Mesendoderm (in vitro differentiated cells): ENCODE measurements at regions not wholly inside any gene's neighbourhood (a gene's known extent, or its start where the extent isn't known, plus 50 kb on each side); places are given as distances from the start of the nearest gene placed in this dataset.

Experiments used
- DNase-seq: peaks from one replicate; pipeline ENCODE4 v3.0.0; 2013
- H2AK5ac ChIP-seq: 2 replicates; pipeline ENCODE4 v1.6.1; 2013; ENCODE audit warnings: low read length, inconsistent platforms
- H2BK120ac ChIP-seq: 2 replicates; pipeline ENCODE4 v1.6.1; 2013; ENCODE audit warnings: low read depth, mild to moderate bottlenecking, low read length, moderate library complexity, mixed read lengths
- H2BK15ac ChIP-seq: replicated peaks from 2 replicates; pipeline ENCODE4 v1.6.1; 2013; ENCODE audit warnings: low read depth, mild to moderate bottlenecking, moderate library complexity
- H2BK5ac ChIP-seq: 2 replicates; pipeline ENCODE4 v1.6.1; 2013; ENCODE audit warnings: low read length, inconsistent platforms
- H3K18ac ChIP-seq: 2 replicates; pipeline ENCODE4 v1.6.1; 2013; ENCODE audit warnings: mild to moderate bottlenecking, low read length, mixed read lengths
- H3K23ac ChIP-seq: one replicate; pipeline ENCODE4 v1.6.1; 2013; ENCODE audit warnings: low read length
- H3K27ac ChIP-seq: 2 replicates; pipeline ENCODE4 v1.5.1; 2013; ENCODE audit warnings: low read depth, mild to moderate bottlenecking, inconsistent platforms, low read length, moderate library complexity
- H3K27me3 ChIP-seq: 2 replicates; pipeline ENCODE4 v1.6.1; 2013; ENCODE audit warnings: low read length, control low read depth, mild to moderate bottlenecking, inconsistent platforms; ENCODE audit not compliant: insufficient read depth, poor library complexity
- H3K36me3 ChIP-seq: 2 replicates; pipeline ENCODE4 v1.6.1; 2013; ENCODE audit warnings: low read length, inconsistent platforms; ENCODE audit not compliant: control insufficient read depth, insufficient read depth
- H3K4ac ChIP-seq: one replicate; pipeline ENCODE4 v1.6.1; 2013; ENCODE audit warnings: low read depth, mild to moderate bottlenecking, low read length, moderate library complexity
- H3K4me1 ChIP-seq: 2 replicates; pipeline ENCODE4 v1.6.1; 2013; ENCODE audit warnings: low read depth, low read length, inconsistent platforms; ENCODE audit not compliant: control insufficient read depth
- H3K4me2 ChIP-seq: 2 replicates; pipeline ENCODE4 v1.6.1; 2013; ENCODE audit warnings: low read length
- H3K4me3 ChIP-seq: 2 replicates; pipeline ENCODE4 v1.5.1; 2013; ENCODE audit warnings: mild to moderate bottlenecking, low read length
- H3K56ac ChIP-seq: one replicate; pipeline ENCODE4 v1.6.1; 2013; ENCODE audit warnings: low read length
- H3K79me1 ChIP-seq: 2 replicates; pipeline ENCODE4 v1.6.1; 2013; ENCODE audit warnings: low read length, inconsistent platforms
- H3K79me2 ChIP-seq: 2 replicates; pipeline ENCODE4 v1.6.1; 2013; ENCODE audit warnings: mild to moderate bottlenecking, low read length; ENCODE audit not compliant: control insufficient read depth, insufficient read depth
- H3K9ac ChIP-seq: 2 replicates; pipeline ENCODE4 v1.6.1; 2013; ENCODE audit warnings: low read length, inconsistent platforms
- H4K5ac ChIP-seq: one replicate; pipeline ENCODE4 v1.6.1; 2013; ENCODE audit warnings: low read length
- H4K8ac ChIP-seq: one replicate; pipeline ENCODE4 v1.6.1; 2013; ENCODE audit warnings: low read depth, mild to moderate bottlenecking, control low read depth, low read length, moderate library complexity
- WGBS: extraction: QIAGEN DNeasy Blood & Tissue Kit; methylation state at CpG from one replicate; pipeline ENCODE4 v1.1.7; 2013; ENCODE audit warnings: low lambda C conversion rate, missing lambda C conversion rate; ENCODE audit not compliant: insufficient coverage; ENCODE audit errors: extremely low coverage; 5-methylcytosine and 5-hydroxymethylcytosine counted together

GRCh38 chr15:81514725-81515124, 140.7 kb upstream of the TMC3 start:
- H4K8ac ChIP-seq: no peak overlapping the region
- H4K5ac ChIP-seq: no peak overlapping the region
- H3K79me1 ChIP-seq: no peaks in the 10 kb centered on the region
- H2BK15ac ChIP-seq: no peak overlapping the region
- no peak for DNase-seq
- H3K23ac ChIP-seq: no peak overlapping the region
- H2AK5ac ChIP-seq: no peak overlapping the region
- WGBS: no CpG with 5 or more reads among the region's 1 CpG
- no peak overlapping the region for H3K56ac ChIP-seq
- no peaks in the 10 kb centered on the region for H3K27me3 ChIP-seq
- H3K18ac ChIP-seq: no peak overlapping the region
- H3K79me2 ChIP-seq: no peaks in the 10 kb centered on the region
- H3K4me1 ChIP-seq: no peaks in the 10 kb centered on the region
- no peak overlapping the region for H2BK5ac ChIP-seq
- no peak overlapping the region for H3K4ac ChIP-seq
- H3K4me2 ChIP-seq: no peak overlapping the region
- H2BK120ac ChIP-seq: no peak overlapping the region
- H3K36me3 ChIP-seq: no peaks in the 10 kb centered on the region
- no peak overlapping the region for H3K9ac ChIP-seq
- H3K27ac ChIP-seq: no peak overlapping the region
- no peak overlapping the region for H3K4me3 ChIP-seq

GRCh38 chr15:81511138-81511537, 137.1 kb upstream of the TMC3 start:
- Histone ChIP-seq H2AK5ac (no peak overlapping the region), H3K36me3 (no peaks in the 10 kb centered on the region), H3K79me1 (no peaks in the 10 kb centered on the region), H3K79me2 (no peaks in the 10 kb centered on the region), H2BK15ac (no peak overlapping the region), H3K27me3 (no peaks in the 10 kb centered on the region), H3K9ac (no peak overlapping the region), H3K23ac (no peak overlapping the region), H3K4me1 (no peaks in the 10 kb centered on the region), H3K27ac (no peak overlapping the region), H3K18ac (no peak overlapping the region), H4K5ac (no peak overlapping the region), H3K4ac (no peak overlapping the region), H2BK5ac (no peak overlapping the region), H4K8ac (no peak overlapping the region), H3K56ac (no peak overlapping the region), H3K4me3 (no peak overlapping the region), H3K4me2 (no peak overlapping the region), H2BK120ac (no peak overlapping the region)
- WGBS: no CpG with 5 or more reads among the region's 3 CpGs
- DNase-seq: no peak

GRCh38 chr15:81507831-81508230, 133.8 kb upstream of the TMC3 start:
- no peak overlapping the region for H4K5ac ChIP-seq
- WGBS: no CpG with 5 or more reads among the region's 3 CpGs
- H3K56ac ChIP-seq: no peak overlapping the region
- no peaks in the 10 kb centered on the region for H3K27me3 ChIP-seq
- no peaks in the 10 kb centered on the region for H3K36me3 ChIP-seq
- no peaks in the 10 kb centered on the region for H3K79me2 ChIP-seq
- no peak overlapping the region for H3K23ac ChIP-seq
- no peaks in the 10 kb centered on the region for H3K79me1 ChIP-seq
- DNase-seq: peak; percentile 22
- no peak overlapping the region for H3K27ac ChIP-seq
- H3K9ac ChIP-seq: no peak overlapping the region
- H2BK5ac ChIP-seq: no peak overlapping the region
- no peak overlapping the region for H4K8ac ChIP-seq
- H3K18ac ChIP-seq: no peak overlapping the region
- no peak overlapping the region for H2AK5ac ChIP-seq
- H3K4me2 ChIP-seq: no peak overlapping the region
- H2BK120ac ChIP-seq: no peak overlapping the region
- no peak overlapping the region for H3K4me3 ChIP-seq
- H2BK15ac ChIP-seq: no peak overlapping the region
- H3K4me1 ChIP-seq: no peaks in the 10 kb centered on the region
- H3K4ac ChIP-seq: no peak overlapping the region

GRCh38 chr15:81506936-81507335, 132.9 kb upstream of the TMC3 start:
- no peak overlapping the region for H3K9ac ChIP-seq
- H3K4me2 ChIP-seq: no peak overlapping the region
- H2BK15ac ChIP-seq: no peak overlapping the region
- H3K4ac ChIP-seq: no peak overlapping the region
- H3K27me3 ChIP-seq: no peaks in the 10 kb centered on the region
- H3K79me1 ChIP-seq: no peaks in the 10 kb centered on the region
- no peaks in the 10 kb centered on the region for H3K36me3 ChIP-seq
- whole genome bisulfite sequencing: no CpG with 5 or more reads among the region's 1 CpG
- no peaks in the 10 kb centered on the region for H3K79me2 ChIP-seq
- H3K4me1 ChIP-seq: no peaks in the 10 kb centered on the region
- no peak overlapping the region for H2BK120ac ChIP-seq
- no peak overlapping the region for H3K23ac ChIP-seq
- H2AK5ac ChIP-seq: no peak overlapping the region
- H3K27ac ChIP-seq: no peak overlapping the region
- H3K56ac ChIP-seq: no peak overlapping the region
- H4K5ac ChIP-seq: no peak overlapping the region
- H4K8ac ChIP-seq: no peak overlapping the region
- H3K18ac ChIP-seq: no peak overlapping the region
- H3K4me3 ChIP-seq: no peak overlapping the region
- no peak for DNase-seq
- no peak overlapping the region for H2BK5ac ChIP-seq

GRCh38 chr15:81506071-81506470, 132.1 kb upstream of the TMC3 start:
- Histone ChIP-seq H3K18ac (no peak overlapping the region), H3K79me1 (no peaks in the 10 kb centered on the region), H2BK15ac (no peak overlapping the region), H3K27me3 (no peaks in the 10 kb centered on the region), H2BK120ac (no peak overlapping the region), H4K8ac (no peak overlapping the region), H3K27ac (no peak overlapping the region), H3K4me3 (no peak overlapping the region), H4K5ac (no peak overlapping the region), H3K56ac (no peak overlapping the region), H2BK5ac (no peak overlapping the region), H3K4ac (no peak overlapping the region), H3K4me2 (no peak overlapping the region), H3K36me3 (no peaks in the 10 kb centered on the region), H3K9ac (no peak overlapping the region), H2AK5ac (no peak overlapping the region), H3K79me2 (no peaks in the 10 kb centered on the region), H3K23ac (no peak overlapping the region), H3K4me1 (no peaks in the 10 kb centered on the region)
- no CpG with 5 or more reads among the region's 2 CpGs for WGBS
- DNase-seq: no peak

- WGBS: no CpG with 5 or more reads among the region's 4 CpGs
- Histone ChIP-seq H3K79me2 (no peaks in the 10 kb centered on the region), H3K4me2 (no peak overlapping the region), H4K5ac (no peak overlapping the region), H3K56ac (no peak overlapping the region), H3K4ac (no peak overlapping the region), H3K4me1 (no peaks in the 10 kb centered on the region), H3K9ac (no peak overlapping the region), H3K27me3 (no peaks in the 10 kb centered on the region), H2BK5ac (no peak overlapping the region), H3K18ac (no peak overlapping the region), H3K4me3 (no peak overlapping the region), H3K23ac (no peak overlapping the region), H4K8ac (no peak overlapping the region), H3K79me1 (no peaks in the 10 kb centered on the region), H3K27ac (no peak overlapping the region), H2AK5ac (no peak overlapping the region), H2BK15ac (no peak overlapping the region), H3K36me3 (no peaks in the 10 kb centered on the region), H2BK120ac (no peak overlapping the region)
- no peak for DNase-seq
These were observed 130.3 kb upstream of the TMC3 start for GRCh38 chr15:81504170-81504905.
